Right lung (tissue), 2 donors: ENCODE measurements at regions not wholly inside any gene's neighbourhood (a gene's known extent, or its start where the extent isn't known, plus 50 kb on each side); places are given as distances from the start of the nearest gene placed in this dataset.

ENCODE experiments used
- DNase-seq, 2 donors: peaks; one replicate each; pipeline ENCODE4 v3.0.0-alpha.2; 2013

GRCh38 chr10:62744136-62744535 lies 60.4 kb upstream of the ADO start:
- DNase-seq, result no peak

- DNase-seq, result no peak
These were observed 58.9 kb upstream of the ADO start for GRCh38 chr10:62745581-62745980.

GRCh38 chr10:62746951-62747729 lies 57.4 kb upstream of the ADO start:
- no peak for DNase-seq

- no peak for DNase-seq
These were observed 56.1 kb upstream of the ADO start for GRCh38 chr10:62748386-62748785.

GRCh38 chr10:62749093-62749683 lies 55.3 kb upstream of the ADO start:
- no peak for DNase-seq
